ENCODE measurements at regions not wholly inside any gene's neighbourhood (a gene's known extent, or its start where the extent isn't known, plus 50 kb on each side); places are given as distances from the start of the nearest gene placed in this dataset.

GRCh38 chr2:2642906-2643890 lies 312.1 kb upstream of the MYT1L start:
- no peak for TF ChIP-seq CTCF (IDR thresholded peaks at IDR 0.05; ENCODE audit: low read length)
- no peak for TF ChIP-seq EZH2 (IDR thresholded peaks at IDR 0.05; ENCODE audit: borderline replicate concordance, low read length)
- Histone ChIP-seq H3K4me3 (ENCODE audit: low read depth, low read length, poor library complexity, severe bottlenecking) (no peak overlapping the region), H3K79me2 (ENCODE audit: insufficient read depth, low read length) (no peaks in the 10 kb centered on the region)

DNA sequence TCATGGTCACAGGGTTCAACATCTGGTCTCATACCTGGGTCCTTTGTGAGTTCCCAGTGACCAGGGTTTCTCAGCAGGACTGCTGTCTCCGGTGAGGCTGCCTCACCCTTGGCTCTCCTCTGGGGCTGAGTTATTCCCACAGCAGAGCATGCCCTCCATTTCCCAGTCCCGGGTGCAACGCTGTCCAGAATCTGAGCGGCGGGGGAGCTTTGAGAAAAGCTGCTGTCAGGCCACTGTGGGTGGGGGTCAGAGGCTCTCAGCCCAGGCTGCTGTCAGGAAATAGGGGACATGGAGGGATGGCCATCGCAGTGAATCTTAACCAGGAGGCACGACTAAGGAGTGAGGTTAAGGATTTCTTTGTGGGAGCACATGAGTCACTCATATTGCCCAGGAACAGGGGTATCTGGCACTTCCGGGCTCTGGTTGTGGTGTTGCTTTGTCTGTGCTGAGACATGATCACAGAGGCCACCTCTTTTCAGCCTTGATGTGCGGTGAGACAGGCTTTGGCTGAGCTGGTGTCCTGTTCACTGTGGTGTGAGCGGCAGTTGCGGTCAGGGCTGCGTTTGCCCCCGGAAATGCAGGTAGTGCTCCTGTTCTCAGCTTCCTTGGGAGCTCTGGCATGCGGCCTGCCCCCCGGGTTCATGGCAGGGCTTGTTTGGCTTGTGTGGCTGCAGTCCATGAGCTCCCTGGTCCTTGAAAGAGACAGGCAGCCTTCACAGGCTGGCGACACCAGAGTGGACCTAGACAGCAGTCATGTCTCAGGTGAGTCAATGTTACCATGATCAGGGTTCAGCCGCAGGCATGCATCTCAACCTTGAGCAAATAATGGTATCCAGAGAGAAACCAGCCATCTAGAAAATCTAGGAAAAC lies 310.7 kb upstream of the MYT1L start:
- Histone ChIP-seq H3K36me3 (ENCODE audit: insufficient read depth, low read length) (no peaks in the 10 kb centered on the region), H3K4me1 (ENCODE audit: insufficient read depth, low read length, severe bottlenecking) (no peaks in the 10 kb centered on the region), H2AFZ (ENCODE audit: low read length) (no peak overlapping the region), H3K9ac (ENCODE audit: low read length) (no peak overlapping the region), H3K27me3 (ENCODE audit: insufficient read depth, low read length) (no peaks in the 10 kb centered on the region), H3K27ac (ENCODE audit: low read depth, low read length, poor library complexity, severe bottlenecking) (no peak overlapping the region), H4K20me1 (ENCODE audit: insufficient read depth, low read length) (no peaks in the 10 kb centered on the region), H3F3A (ENCODE audit: insufficient read depth, low read length) (no peaks in the 10 kb centered on the region), H3K4me2 (ENCODE audit: low read length) (no peak overlapping the region), H3K9me2 (ENCODE audit: low read depth, low read length) (no peaks in the 10 kb centered on the region), H3K9me3 (ENCODE audit: low read length) (no peaks in the 10 kb centered on the region), H3K4me3 (ENCODE audit: low read depth, low read length, poor library complexity, severe bottlenecking) (no peak overlapping the region), H3K79me2 (ENCODE audit: insufficient read depth, low read length) (no peaks in the 10 kb centered on the region)
- no peak for TF ChIP-seq EZH2 (IDR thresholded peaks at IDR 0.05; ENCODE audit: borderline replicate concordance, low read length)
- TF ChIP-seq CTCF (IDR thresholded peaks at IDR 0.05; ENCODE audit: low read length), result no peak

More at GRCh38 chr2:2642906-2643890, 312.1 kb upstream of the MYT1L start:
- Histone ChIP-seq H3K4me2 (ENCODE audit: low read length) (no peak overlapping the region), H2AFZ (ENCODE audit: low read length) (no peak overlapping the region), H3K9me3 (ENCODE audit: low read length) (no peaks in the 10 kb centered on the region), H3K27me3 (ENCODE audit: insufficient read depth, low read length) (no peaks in the 10 kb centered on the region), H3K27ac (ENCODE audit: low read depth, low read length, poor library complexity, severe bottlenecking) (no peak overlapping the region), H3K4me1 (ENCODE audit: insufficient read depth, low read length, severe bottlenecking) (no peaks in the 10 kb centered on the region), H3F3A (ENCODE audit: insufficient read depth, low read length) (no peaks in the 10 kb centered on the region), H3K36me3 (ENCODE audit: insufficient read depth, low read length) (no peaks in the 10 kb centered on the region), H4K20me1 (ENCODE audit: insufficient read depth, low read length) (no peaks in the 10 kb centered on the region), H3K9me2 (ENCODE audit: low read depth, low read length) (no peaks in the 10 kb centered on the region), H3K9ac (ENCODE audit: low read length) (no peak overlapping the region)

- H3K9ac ChIP-seq (ENCODE audit: low read length), result no peak overlapping the region
- no peaks in the 10 kb centered on the region for H3K79me2 ChIP-seq (ENCODE audit: insufficient read depth, low read length)
- no peaks in the 10 kb centered on the region for H4K20me1 ChIP-seq (ENCODE audit: insufficient read depth, low read length)
- no peak overlapping the region for H3K4me3 ChIP-seq (ENCODE audit: low read depth, low read length, poor library complexity, severe bottlenecking)
- H3K9me2 ChIP-seq (ENCODE audit: low read depth, low read length), result no peaks in the 10 kb centered on the region
- H3K4me1 ChIP-seq (ENCODE audit: insufficient read depth, low read length, severe bottlenecking), result no peaks in the 10 kb centered on the region
- H3K36me3 ChIP-seq (ENCODE audit: insufficient read depth, low read length), result no peaks in the 10 kb centered on the region
- TF ChIP-seq EZH2 (IDR thresholded peaks at IDR 0.05; ENCODE audit: borderline replicate concordance, low read length) (no peak), CTCF (IDR thresholded peaks at IDR 0.05; ENCODE audit: low read length) (no peak)
- no peaks in the 10 kb centered on the region for H3K9me3 ChIP-seq (ENCODE audit: low read length)
- no peaks in the 10 kb centered on the region for H3F3A ChIP-seq (ENCODE audit: insufficient read depth, low read length)
- H3K27ac ChIP-seq (ENCODE audit: low read depth, low read length, poor library complexity, severe bottlenecking), result no peak overlapping the region
- no peak overlapping the region for H3K4me2 ChIP-seq (ENCODE audit: low read length)
- no peak overlapping the region for H2AFZ ChIP-seq (ENCODE audit: low read length)
- H3K27me3 ChIP-seq (ENCODE audit: insufficient read depth, low read length), result no peaks in the 10 kb centered on the region
These were observed 309.7 kb upstream of the MYT1L start for GRCh38 chr2:2640818-2641217.
